PC-9 (cell line): ENCODE measurements at regions not wholly inside any gene's neighbourhood (a gene's known extent, or its start where the extent isn't known, plus 50 kb on each side); places are given as distances from the start of the nearest gene placed in this dataset.

Experiments used
- BruUV-seq: library from RNA; stranded (reverse); fragments of 400-500 nt; replicated peaks from 2 replicates; lab custom pipeline; 2021; lab: Mats Ljungman, UMichigan
- CTCF ChIA-PET: fragments of 300-600 bp; sonication (Branson Sonifier 250); formaldehyde crosslinking; loops from one replicate; lab custom pipeline; 2022; ENCODE audit warnings: antibody characterized with exemption; lab: Charles Lee
- POLR2A ChIA-PET: fragments of 300-600 bp; sonication (Branson Sonifier 250); formaldehyde crosslinking; loops from one replicate; lab custom pipeline; 2022; ENCODE audit warnings: antibody characterized with exemption; ENCODE audit not compliant: unreplicated experiment; lab: Charles Lee
- DNase-seq, 2 experiments: peaks; one replicate each; pipeline versions ENCODE4 v3.0.0 to v3.0.0-alpha.2; 2015 to 2022; ENCODE audit warnings: mixed read lengths in 1 of 2
- H2AFZ ChIP-seq: fragments of 200-600 bp; sonication (generic); 2 replicates; pipeline ENCODE4 v1.8.1; 2017; ENCODE audit warnings: antibody characterized with exemption
- H3F3A ChIP-seq: fragments of 200-600 bp; sonication (generic); 2 replicates; pipeline ENCODE4 v1.8.1; 2017; ENCODE audit warnings: antibody characterized with exemption, mild to moderate bottlenecking, low read depth; ENCODE audit not compliant: insufficient read depth
- H3K27ac ChIP-seq: fragments of 200-600 bp; sonication (generic); 2 replicates; pipeline ENCODE4 v1.6.1; 2016; ENCODE audit warnings: mixed run types
- H3K27me3 ChIP-seq: fragments of 200-600 bp; sonication (generic); 2 replicates; pipeline ENCODE4 v1.6.1; 2016; ENCODE audit warnings: low read depth, mixed run types; ENCODE audit not compliant: insufficient read depth
- H3K36me3 ChIP-seq: fragments of 200-600 bp; sonication (generic); 2 replicates; pipeline ENCODE4 v1.6.1; 2016; ENCODE audit warnings: low read depth, mixed run types
- H3K4me1 ChIP-seq: fragments of 200-600 bp; sonication (generic); replicated peaks from 2 replicates; pipeline ENCODE4 v1.6.1; 2016; ENCODE audit warnings: mixed run types; ENCODE audit not compliant: insufficient read depth
- H3K4me2 ChIP-seq: fragments of 200-600 bp; sonication (generic); 2 replicates; pipeline ENCODE4 v1.6.1; 2017; ENCODE audit warnings: mixed run types
- H3K4me3 ChIP-seq: fragments of 200-600 bp; sonication (generic); 2 replicates; pipeline ENCODE4 v1.6.1; 2016; ENCODE audit warnings: mixed run types
- H3K79me2 ChIP-seq: fragments of 200-600 bp; sonication (generic); 2 replicates; pipeline ENCODE4 v1.6.1; 2017; ENCODE audit warnings: low read depth, mixed run types
- H3K9me2 ChIP-seq: fragments of 200-600 bp; sonication (generic); 2 replicates; pipeline ENCODE4 v1.8.1; 2017; ENCODE audit warnings: mild to moderate bottlenecking; ENCODE audit not compliant: insufficient read depth
- H3K9me3 ChIP-seq: fragments of 200-600 bp; sonication (generic); 2 replicates; pipeline ENCODE4 v1.8.1; 2016; ENCODE audit warnings: low read depth; ENCODE audit not compliant: insufficient read depth
- H4K20me1 ChIP-seq: fragments of 200-600 bp; sonication (generic); 2 replicates; pipeline ENCODE4 v1.8.1; 2017; ENCODE audit not compliant: insufficient read depth
- EZH2 ChIP-seq: fragments of 200-600 bp; sonication (generic); IDR thresholded peaks from 2 replicates; pipeline ENCODE4 v1.8.0; 2017; ENCODE audit warnings: antibody characterized with exemption, low read depth
- intact Hi-C: fragments of 100-400 bp; cut with micrococcal nuclease; formaldehyde crosslinking; loops from one replicate; pipeline ENCODE4 v1.10.0; 2022; ENCODE audit not compliant: unreplicated experiment
- TF ChIP-seq, protein P1 (sequence below): fragments of 200-600 bp; sonication (generic); conservative IDR thresholded peaks from 2 replicates; pipeline ENCODE4 v1.6.1; 2017; ENCODE audit warnings: mixed run types, antibody characterized with exemption, mild to moderate bottlenecking, moderate library complexity

DNA sequence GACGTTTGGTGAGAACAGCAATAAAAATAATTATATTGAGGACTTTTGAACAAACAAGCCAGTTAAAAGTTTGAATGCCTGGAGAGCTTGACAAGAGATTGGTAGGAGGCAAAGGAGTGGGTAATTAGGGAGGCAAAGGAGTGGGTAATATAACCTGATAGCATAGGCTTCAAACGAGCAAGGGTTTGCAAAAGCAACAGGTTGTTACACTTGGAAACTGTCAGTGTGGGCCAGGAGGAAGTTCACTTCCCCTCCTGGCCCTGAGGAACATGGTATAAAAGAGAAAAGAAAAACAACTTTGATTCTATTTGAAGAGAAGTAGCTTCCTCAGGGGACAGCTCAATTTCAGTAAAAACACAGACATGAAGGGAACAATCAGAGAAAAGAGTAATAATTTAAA is 121.7 kb downstream of the CCER1 start:
- H4K20me1 ChIP-seq: no peaks in the 10 kb centered on the region
- no peaks in the 10 kb centered on the region for H3K9me2 ChIP-seq
- no peaks in the 10 kb centered on the region for H3K79me2 ChIP-seq
- H3K27ac ChIP-seq: no peak overlapping the region
- ChIA-PET CTCF (no interaction called here), POLR2A (interaction anchor here (0.5 to 0.7 kb wide), 2 partner anchors 8 to 812 kb away, joined by 4 to 8 read pairs; no protein-coding TSS in a partner anchor)
- H3K36me3 ChIP-seq: no peaks in the 10 kb centered on the region
- no peak overlapping the region for H3K4me2 ChIP-seq
- H3K4me3 ChIP-seq: no peak overlapping the region
- intact Hi-C loops: no loop called here
- no TSS peak for BruUV-seq
- H3K4me1 ChIP-seq: no peaks in the 10 kb centered on the region
- no peaks in the 10 kb centered on the region for H3F3A ChIP-seq
- TF ChIP-seq, protein P1, sequence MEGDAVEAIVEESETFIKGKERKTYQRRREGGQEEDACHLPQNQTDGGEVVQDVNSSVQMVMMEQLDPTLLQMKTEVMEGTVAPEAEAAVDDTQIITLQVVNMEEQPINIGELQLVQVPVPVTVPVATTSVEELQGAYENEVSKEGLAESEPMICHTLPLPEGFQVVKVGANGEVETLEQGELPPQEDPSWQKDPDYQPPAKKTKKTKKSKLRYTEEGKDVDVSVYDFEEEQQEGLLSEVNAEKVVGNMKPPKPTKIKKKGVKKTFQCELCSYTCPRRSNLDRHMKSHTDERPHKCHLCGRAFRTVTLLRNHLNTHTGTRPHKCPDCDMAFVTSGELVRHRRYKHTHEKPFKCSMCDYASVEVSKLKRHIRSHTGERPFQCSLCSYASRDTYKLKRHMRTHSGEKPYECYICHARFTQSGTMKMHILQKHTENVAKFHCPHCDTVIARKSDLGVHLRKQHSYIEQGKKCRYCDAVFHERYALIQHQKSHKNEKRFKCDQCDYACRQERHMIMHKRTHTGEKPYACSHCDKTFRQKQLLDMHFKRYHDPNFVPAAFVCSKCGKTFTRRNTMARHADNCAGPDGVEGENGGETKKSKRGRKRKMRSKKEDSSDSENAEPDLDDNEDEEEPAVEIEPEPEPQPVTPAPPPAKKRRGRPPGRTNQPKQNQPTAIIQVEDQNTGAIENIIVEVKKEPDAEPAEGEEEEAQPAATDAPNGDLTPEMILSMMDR: no peak
- no peak for TF ChIP-seq EZH2
- no peaks in the 10 kb centered on the region for H3K9me3 ChIP-seq
- H2AFZ ChIP-seq: no peak overlapping the region
- no peaks in the 10 kb centered on the region for H3K27me3 ChIP-seq
- no peak for DNase-seq

DNA sequence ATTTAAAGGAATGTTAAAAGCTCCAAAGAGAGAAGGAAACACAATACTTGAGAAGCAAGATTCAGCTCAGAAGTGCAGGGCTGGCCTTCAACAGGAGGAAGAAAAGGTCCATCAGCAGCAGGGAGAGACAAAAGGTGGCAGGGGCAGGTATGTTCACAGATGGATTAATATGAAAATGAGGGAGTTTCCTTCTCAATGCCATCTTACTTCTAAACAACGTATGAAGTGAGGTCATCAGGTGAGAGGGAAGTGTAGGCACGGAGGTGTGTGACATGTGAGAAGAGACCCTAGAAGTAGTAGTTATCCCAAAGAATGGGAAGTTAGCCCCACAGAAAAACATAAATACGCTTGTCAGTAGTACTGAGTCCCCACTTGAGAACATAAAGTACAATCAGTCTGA is 122.5 kb downstream of the CCER1 start:
- ChIA-PET CTCF (no interaction called here), POLR2A (no interaction called here)
- Histone ChIP-seq H3K79me2 (no peaks in the 10 kb centered on the region), H3K27me3 (no peaks in the 10 kb centered on the region), H4K20me1 (no peaks in the 10 kb centered on the region), H3F3A (no peaks in the 10 kb centered on the region), H3K27ac (no peak overlapping the region), H3K36me3 (no peaks in the 10 kb centered on the region), H3K4me3 (no peak overlapping the region), H3K9me2 (no peaks in the 10 kb centered on the region), H3K9me3 (no peaks in the 10 kb centered on the region), H3K4me2 (no peak overlapping the region), H3K4me1 (no peaks in the 10 kb centered on the region), H2AFZ (no peak overlapping the region)
- intact Hi-C loops: no loop called here
- no peak for TF ChIP-seq EZH2
- TF ChIP-seq, protein P1: no peak
- no peak for DNase-seq
- no TSS peak for BruUV-seq

DNA sequence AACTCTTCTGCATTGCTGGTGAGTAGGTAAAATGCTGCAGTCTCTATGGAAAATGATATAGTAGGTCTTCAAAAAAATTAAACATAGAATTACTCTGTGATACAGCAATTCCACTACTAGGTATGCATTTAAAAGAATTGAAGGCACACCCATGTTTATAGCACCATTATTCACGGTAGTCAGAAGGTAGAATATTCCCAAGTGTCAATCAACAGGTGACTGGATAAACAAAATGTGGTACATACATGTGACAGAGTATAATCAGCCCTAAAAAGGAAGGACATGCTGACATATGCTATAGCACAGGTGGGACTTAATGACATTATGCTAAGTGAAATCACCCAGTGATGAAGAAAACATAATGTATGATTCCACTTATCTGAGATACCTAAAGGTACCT is 123.3 kb downstream of the CCER1 start:
- CTCF ChIA-PET: no interaction called here
- POLR2A ChIA-PET: no interaction called here
- no TSS peak for BruUV-seq
- H3K36me3 ChIP-seq: no peaks in the 10 kb centered on the region
- H3K27me3 ChIP-seq: no peaks in the 10 kb centered on the region
- no peak overlapping the region for H3K4me2 ChIP-seq
- TF ChIP-seq EZH2: no peak
- TF ChIP-seq, protein P1: no peak
- no peaks in the 10 kb centered on the region for H3F3A ChIP-seq
- no peaks in the 10 kb centered on the region for H3K4me1 ChIP-seq
- intact Hi-C loops: no loop called here
- no peaks in the 10 kb centered on the region for H3K79me2 ChIP-seq
- DNase-seq: no peak
- H2AFZ ChIP-seq: no peak overlapping the region
- no peaks in the 10 kb centered on the region for H4K20me1 ChIP-seq
- no peaks in the 10 kb centered on the region for H3K9me3 ChIP-seq
- no peaks in the 10 kb centered on the region for H3K9me2 ChIP-seq
- no peak overlapping the region for H3K27ac ChIP-seq
- no peak overlapping the region for H3K4me3 ChIP-seq
